UCSD-AML1 (cell line): ENCODE measurements at regions not wholly inside any gene's neighbourhood (a gene's known extent, or its start where the extent isn't known, plus 50 kb on each side); places are given as distances from the start of the nearest gene placed in this dataset.

ENCODE experiments used
- DNase-seq: peaks from one replicate; lab custom pipeline; 2025; ENCODE audit not compliant: unreplicated experiment; lab: John Stamatoyannopoulos, UW

DNA sequence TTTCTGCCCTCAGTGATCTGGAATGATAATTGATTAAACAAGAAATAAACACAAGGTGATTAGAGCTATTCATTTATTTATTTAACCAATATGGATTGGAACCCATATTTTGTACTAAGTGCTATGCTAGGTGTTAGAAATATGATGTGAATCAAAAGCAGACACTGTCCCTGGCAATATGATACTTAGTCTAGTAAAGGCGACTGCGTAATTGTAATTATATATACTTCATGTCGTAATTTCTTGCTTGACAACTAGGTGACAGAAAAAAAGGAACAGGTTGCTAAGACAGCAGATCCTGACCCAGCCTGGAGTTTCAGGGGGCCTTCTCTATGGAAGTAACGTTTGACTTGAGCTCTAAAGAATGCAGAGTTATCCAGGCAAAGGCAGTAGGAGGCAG lies 236.5 kb upstream of the F9 start:
- no peak for DNase-seq

DNA sequence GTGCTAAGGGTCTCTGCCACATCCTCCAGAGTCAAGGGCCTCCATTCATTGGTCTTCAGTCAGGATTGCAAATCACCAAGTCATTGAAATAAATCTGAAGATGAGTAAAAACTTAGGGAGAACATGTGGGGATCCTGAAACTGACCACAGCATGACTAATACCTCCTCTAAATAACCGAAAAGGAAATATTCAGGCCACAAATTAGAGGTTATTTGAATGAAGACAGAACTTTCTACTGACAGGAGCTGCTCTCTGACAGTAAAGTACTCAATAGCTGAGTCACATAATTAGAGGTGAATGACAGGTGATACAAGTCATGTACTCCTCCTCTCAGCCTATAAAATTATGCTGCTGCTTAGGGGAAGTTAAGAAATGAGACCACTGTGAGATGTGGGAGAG lies 240.2 kb upstream of the F9 start:
- no peak for DNase-seq

DNA sequence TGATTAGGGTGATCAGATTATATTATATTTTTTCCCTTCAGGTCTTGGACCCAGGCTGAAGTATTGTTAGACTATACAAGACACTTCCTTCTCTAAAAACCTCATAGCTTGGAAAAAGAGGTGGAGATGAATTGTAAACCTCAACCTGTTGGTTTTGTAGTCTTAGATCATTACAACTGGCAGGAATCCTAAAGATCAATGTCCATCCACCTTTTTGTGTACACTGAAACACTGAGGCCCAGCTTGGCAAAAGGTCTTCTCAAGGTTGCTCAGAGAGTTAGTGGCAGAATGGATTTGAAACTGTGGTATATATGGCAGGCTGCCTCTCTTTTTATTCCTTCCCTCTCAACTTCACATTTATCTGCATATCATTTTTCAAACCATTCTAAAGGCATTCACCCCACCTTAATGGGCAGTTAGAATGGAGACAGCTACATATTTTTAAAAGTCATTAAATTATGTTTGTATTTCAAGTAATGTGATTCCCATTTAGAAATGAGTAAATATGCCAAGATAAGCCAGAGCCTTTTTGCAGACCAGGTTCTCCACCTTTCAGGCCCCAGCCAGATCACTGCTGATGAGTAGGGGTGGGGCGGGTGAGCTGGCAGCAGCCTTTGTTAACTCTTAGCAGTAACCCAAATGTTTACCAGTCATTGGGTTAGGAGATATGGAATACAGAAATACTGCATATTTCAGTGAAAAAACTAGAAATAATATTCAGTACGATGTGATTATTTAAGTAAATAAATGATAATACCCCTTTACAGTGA lies 243.2 kb upstream of the F9 start:
- no peak for DNase-seq

DNA sequence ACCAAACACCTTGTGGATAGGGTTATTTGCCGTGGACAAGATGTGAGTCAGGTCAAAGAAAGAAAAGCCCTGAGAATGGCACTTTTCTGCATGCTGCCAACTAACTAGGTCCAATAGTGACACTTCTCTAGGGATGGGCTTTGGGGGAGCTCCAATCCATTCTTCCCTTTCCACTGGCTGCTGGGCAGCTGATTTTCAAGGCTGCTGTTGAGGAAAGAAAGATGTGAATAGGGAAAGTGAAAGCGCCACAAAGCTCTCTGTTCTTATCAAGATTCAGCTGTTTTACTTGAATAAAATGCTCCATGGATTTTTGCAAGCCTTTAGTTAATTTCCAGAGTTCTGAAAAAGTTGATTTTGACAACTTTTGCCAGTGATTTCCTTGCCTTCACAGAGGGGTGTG lies 244.2 kb upstream of the F9 start:
- DNase-seq = no peak

DNA sequence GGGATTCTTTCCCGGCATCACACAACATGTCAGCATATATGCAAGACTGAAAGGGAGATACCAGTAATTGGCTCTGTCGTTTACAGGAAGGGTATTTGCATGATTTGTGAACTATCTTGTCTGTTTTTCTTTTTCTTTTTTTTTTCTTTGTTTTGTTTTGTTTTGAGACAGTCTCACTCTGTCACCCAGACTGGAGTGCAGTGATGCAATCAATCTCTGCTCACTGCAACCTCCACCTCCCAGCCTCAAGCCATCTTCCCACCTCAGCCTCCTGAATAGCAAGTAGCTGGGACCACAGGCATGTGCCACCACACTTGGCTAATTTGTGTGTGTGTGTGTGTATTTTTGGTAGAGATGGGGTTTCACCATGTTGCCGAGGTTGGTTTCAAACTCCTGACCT lies 262.7 kb upstream of the F9 start:
- DNase-seq = no peak

DNA sequence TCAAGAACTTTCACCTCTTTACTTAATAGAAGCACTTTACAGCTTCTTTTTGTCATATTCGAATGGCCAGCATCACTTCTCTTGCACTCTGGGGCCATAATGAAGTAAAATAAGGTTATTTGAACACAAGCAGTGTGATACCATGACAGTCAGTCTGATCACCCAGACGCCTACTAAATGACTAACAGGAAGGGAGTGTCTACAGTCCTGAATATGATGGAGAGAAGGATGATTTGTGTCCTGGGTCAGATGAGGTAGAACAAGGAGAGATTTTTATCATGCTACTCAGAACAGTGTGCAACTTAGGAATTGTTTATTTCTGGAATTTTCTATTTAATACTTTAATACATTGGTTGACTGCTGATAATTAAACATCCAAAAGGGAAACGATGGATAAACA lies 284.2 kb upstream of the F9 start:
- DNase-seq = no peak

DNA sequence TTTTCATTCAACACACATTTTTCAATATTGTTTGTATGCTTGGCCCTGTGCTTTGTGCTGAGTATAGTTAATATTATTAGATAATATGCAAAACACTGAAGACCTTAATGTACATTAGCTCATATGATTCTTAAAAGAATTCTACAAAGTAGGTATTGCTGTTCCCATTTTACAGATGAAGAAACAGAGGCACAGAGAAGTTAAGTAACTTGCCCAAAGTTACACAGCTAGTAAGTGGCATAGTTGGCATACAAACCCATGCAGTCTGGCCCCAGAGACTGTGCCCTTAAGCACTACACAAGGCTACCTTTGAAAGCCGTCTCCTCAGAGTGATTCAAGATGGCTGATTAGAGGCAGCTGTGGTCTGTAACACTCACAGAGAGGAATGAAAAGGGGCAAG lies 293.4 kb upstream of the F9 start:
- no peak for DNase-seq

DNA sequence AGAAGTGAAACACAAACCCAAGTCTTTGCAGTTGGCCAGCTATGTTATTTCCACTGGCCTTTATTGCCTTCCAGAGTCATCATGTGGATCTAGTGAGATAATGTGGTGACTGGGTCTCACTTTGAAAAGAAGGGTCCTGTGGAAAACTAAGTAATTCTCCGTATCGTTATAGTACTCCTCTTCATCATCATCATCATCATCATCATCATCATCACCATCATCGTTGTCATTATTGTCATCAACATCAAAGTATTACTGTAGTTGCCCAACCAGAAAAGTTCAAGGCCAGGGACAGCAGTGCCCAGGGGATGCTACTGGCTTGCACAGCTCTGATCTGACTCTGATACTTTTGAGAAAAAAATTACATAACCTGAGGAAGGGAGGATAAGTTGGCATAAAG lies 295.6 kb upstream of the F9 start:
- DNase-seq = no peak

DNA sequence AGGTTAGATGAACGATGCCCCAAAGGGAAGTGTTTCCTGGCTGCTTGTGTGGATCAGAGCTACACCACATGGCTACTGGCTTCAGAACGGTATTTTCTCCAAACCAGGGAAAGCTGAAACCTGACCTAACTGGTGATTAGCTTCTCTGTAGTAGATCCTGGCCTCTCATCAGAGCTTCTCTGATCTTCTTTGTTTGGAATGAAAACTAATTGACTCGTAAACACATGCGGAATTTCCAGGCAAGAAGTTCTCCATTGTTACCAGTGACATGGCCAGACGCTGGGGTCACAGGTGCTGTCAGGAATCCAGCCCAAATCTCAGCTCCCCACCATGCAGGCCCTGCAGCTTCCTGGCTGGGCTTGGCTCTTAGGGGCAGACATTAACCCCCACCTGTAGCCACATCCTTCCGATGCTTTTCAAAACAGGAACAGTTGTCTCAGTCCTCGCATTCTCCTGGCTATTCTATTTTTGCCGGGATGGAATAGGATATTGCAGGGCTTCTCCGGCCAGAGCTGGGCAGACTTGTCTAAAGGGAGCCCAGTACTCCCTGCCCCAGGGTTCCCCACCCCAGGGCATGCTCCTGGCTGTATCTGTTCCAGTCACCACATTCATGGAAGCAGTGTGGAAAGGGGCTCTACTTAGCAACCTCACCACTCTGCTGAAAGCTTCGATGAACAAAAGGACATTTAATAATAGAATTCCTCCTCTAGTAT lies 305.4 kb upstream of the F9 start:
- no peak for DNase-seq

DNA sequence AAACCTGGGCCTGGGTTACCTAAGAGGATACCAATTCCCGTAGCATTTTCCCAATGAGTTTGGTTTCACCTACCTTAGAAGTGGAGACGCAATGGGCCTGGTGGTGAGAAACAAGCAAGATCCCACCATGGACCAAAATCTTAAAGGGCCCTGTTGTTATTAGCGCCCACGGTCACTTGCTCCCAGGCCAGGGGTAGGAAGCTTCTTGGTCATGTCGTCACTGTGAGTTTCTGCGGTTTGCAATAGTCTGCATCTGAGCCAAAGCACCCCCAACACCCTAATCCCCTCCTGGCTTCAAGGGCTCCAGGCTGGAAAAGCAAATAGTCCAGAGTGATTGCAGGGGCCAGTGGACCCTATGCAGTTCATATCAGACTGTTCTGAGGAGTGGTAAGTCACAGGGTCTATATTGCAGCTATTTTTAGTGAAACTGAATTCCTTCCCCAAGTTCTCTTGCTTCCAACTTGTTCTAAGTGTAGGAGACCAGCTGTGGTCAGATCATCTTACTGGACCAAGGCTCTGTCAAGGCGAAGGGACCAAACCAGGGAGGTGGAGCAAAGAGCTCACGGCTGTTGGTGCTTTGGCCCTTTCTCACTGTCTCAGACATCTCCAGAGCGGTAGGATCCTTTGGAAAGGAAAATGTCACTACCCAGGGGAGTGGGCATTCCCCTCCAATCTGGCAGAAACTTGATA lies 307.9 kb upstream of the F9 start:
- no peak for DNase-seq

DNA sequence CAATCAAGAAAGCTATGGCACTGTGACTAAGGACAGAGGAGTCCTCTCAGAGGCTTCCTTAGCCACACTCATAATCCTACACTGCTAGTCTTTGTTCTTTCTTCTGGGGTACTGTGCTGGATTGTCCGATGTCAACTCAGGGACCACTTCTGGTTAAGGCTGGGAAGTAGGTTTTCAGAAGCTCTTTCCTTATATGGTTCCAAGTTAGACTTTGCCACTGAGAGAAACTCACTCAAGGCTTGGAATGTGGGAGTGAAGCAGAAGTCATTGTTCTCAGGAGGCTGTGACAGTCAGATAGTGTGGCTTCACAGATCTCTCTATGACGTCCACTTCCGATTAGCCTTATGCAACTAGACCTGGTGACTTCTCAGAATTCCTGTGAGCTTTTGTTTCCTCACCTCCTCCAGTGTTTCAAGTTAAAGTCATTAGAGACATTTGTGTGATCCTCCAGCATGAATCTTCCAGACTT lies 317.3 kb upstream of the F9 start:
- no peak for DNase-seq

DNA sequence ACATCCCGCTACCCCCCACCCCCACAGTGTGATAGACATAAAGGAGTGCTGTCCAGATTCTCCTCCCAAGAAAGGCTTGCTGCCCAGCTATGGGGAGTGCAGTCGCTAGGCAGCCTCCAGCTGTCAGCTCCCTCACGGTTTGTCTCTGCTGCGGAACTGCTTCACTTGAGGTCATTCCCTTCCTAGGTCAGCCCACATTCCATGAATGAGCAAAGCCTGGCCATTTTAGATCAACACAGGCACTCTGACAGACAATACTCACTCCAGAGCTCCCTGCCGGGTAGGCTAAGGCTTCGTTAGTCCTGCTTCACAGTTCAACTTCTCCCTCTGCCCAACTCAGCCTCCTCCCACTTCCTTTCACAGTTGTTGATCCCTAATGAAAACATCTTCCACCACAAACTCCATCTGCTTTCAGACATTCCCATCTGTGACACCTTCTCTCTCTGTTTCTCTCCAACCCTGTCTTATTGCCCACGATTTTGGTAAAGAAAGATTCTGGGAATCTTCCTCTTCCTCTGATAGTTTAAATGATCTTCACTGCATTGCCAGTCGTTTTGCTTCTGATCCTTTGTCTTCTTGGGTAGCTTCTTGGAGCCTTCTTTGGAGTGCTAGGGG lies 318.9 kb upstream of the F9 start:
- no peak for DNase-seq

DNA sequence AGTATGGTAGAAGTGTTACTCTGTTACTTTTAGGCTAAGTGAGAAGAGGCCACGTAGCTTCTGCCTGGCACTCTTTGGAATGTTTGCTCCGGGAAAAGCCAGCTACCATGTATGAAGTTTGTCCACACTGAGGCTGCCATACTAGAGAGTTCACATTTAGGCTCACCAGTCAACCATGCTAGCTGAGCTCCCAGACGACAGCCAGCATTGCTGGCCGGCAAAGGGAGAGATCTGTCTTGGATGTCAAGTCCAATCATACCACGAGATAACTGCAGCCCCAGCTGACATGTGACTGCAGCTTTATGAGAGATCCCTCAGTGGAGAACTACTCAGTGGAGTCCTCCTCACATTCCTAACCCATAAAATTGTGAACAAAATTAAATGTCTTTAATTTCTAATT lies 321.2 kb upstream of the F9 start:
- DNase-seq = no peak

DNA sequence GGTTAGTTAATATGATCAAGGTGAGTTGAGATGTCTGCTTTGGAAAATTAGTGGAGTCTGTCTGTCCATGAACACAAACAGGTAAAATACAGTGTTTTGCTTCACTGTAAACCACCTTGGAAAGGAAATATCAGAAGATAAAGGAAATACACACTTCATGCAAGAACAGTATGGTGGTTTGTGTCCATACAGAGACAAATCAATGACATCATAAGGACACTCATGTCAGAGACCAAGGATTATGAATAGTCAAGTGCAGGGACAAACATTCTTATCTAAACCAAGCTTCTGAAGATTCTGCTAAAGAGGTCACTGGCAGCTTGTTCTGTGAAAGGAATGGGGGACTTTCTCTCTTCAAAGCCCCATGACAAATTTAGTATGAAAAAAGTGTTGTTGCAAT lies 322.9 kb upstream of the F9 start:
- DNase-seq = no peak

DNA sequence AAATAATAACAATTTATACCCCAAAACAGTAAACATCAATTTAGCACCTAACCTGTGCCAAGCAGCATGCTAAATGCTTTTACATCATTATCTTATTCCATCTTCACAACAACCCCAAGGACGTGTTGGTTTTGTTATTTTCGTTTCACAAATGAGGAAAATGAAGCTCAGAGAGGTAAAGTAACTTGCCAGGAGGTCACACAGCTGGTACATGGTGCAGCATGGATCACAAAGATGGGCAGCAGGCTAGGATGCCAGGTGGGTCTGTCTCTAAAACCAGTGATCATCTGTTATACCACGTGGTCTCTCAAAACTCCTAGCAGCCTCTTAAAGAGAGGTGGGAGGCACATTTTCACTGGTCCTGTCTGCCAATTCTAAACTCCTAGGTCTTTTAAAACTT lies 323.6 kb upstream of the F9 start:
- no peak for DNase-seq

DNA sequence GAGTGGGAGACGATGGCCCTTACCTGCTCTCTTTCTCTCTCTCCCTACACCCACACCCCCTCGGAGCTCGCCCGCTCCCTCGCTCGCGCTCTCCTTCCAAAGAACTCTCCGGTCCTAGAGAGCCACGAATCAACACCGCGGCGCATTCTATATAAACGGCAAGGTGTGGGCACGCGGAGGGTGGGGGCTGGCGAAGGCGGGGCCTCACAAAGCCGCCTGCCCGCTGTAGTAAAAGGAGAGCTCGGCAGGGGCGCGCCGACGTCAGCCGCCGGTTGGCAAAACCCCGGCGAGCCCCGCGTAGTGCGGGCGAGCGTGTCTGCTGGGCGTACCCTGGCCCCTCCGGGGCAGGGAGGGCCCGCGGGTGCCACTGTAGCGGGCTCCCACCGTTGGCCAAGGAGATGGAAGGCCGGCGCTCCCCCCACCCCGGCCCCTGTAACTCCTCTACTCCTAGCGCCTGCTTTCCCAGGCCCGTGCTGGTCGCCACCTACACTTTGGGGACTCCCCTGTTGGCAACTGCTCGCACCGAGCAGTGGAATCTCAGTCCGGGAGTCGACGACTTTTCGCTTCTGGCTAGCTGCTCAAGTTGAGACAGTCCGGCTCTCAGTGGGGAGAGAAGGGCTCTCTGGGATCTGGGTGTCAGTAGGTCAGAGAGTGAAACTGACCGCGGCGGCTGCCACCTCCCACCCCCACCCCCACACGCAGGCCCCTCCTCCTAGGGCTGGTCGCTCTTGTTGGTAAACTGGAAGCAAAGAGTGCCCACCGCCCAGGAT lies 325.5 kb upstream of the F9 start:
- no peak for DNase-seq

DNA sequence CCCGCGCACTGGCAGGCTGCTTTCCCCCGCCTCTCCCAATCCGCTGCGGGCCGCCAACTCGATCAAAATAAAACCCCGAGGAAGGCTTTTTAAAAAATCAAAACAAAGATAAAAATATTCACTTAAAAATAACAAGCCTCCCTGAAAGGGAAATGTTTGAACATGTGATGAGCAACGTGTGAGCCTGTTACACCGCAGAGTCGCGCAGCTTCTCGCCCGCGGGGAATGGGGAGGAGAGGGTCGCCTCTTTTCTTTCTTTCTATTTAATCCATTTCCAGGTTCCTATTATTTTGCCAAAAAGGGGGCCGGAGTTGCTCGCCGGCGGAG lies 326.0 kb upstream of the F9 start:
- DNase-seq = no peak

DNA sequence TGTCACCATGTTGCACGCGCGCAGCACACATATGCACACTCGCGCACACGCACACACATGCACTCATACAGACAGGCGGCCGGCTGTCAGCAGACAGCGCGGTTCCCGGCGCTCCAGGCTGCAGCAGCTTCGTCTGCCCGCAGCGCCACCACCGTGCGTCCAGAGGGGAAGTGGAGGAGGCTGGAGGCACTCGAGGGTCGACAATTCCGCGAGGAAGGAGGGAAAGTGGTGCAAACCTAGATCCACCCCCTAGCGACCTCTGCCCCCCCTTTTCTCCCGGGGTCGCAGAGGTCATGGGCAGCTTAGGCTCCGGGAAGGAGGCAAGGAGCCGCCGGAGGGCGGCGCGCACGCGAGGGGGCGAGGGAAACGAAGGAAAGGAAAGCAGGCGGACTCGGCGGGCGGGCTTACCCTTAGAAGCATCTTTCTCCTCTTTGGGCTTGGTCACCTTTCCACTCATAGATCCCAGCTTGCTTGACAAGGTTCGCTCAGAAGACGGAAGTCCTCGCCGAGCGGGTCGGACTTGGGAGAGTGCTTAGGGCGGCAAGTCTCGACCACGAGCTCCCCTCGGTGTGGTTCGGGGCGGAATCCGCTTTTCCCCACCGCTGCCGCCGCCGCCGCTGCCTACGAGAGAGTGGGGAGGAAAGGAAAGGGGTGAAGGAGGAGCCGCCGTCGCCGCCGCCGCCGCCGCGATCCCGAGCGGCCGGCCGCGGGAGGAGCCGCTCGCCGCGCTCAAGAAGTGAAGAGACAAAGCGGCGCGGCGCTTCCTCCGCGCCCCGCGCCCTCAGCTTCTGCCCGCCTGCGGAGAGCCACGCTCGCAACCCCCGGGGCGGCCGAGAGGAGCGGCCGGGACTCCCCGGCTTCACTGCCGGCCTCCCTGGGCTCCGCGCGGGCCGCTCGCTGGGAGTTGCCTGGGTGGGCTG lies 326.6 kb upstream of the F9 start:
- no peak for DNase-seq

DNA sequence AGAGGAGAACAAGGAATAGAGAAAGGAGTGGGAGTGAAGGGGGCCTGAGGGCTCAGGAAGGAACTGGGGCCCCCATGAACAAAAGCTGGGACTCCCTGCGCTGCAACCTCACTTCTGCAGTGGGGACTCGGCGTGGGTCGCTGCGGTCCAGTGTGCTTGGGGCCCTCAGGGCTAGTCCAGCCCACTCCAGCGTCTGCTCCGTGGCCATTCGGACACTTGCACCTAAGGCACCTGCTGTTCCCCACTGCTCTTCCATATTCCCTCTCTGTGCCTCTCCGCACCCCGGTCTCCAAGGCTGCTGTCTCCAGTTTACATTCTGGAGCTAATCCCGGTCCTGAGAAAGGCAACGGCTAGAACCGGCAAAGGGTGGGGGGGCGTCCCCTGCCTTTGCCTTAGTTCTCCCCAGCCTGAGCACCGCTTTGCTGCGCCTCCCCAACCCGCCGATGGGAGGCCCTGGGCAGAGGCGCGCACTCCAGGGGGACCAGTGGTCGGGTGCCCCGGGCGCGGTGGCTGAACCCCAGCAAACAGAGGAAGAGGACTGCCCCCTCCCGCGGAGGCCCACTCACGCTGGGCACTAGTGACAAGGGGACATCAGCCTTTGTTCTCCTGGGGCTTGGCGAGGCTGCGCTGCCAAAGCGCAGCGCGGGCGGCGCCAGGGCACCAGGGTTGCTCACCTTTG lies 327.7 kb upstream of the F9 start:
- DNase-seq = no peak

DNA sequence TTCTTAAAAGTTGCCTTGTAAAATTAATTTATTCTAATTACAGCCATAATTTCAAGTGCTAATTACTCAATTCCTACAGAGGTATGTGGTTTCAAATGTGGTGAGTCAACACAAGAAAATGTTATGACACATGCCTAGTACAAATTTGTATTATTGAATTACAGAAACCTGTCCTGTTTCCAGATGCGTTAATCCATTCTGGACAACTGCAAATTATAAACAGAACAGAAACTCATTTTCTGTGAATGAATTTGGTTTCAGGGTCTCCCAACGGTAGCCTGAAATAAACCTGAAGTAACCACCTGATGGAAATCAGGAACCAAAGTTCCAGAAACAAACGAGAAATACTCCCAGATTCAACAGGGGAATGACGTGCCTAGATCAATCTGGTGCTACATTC lies 328.6 kb upstream of the F9 start:
- no peak for DNase-seq
